A549 (cell line): ENCODE measurements at regions not wholly inside any gene's neighbourhood (a gene's known extent, or its start where the extent isn't known, plus 50 kb on each side); places are given as distances from the start of the nearest gene placed in this dataset.

ENCODE experiments used
- CBX8 ChIP-seq: fragments of 200-600 bp; sonication (generic); IDR thresholded peaks from 2 replicates; pipeline ENCODE4 v1.6.1; 2016
- CEBPB ChIP-seq, 2 experiments: fragments of >200 bp in 1 of 2; sonication (Bioruptor Twin) in 1 of 2; formaldehyde crosslinking in 1 of 2; IDR thresholded peaks; 2 replicates each; pipeline ENCODE4 v1.6.1; 2012 to 2016
- EHF ChIP-seq: fragments of 250-450 bp; sonication (Bioruptor Pico); IDR thresholded peaks from 2 replicates; pipeline ENCODE4 v1.5.0; 2020; ENCODE audit warnings: mild to moderate bottlenecking
- EP300 ChIP-seq, 2 experiments: fragments of >200 bp; sonication (Bioruptor Twin); formaldehyde crosslinking; IDR thresholded peaks; 2 replicates in 1 of 2; 3 replicates in 1 of 2; pipeline ENCODE4 v1.6.1; 2016 to 2017
- FOSB ChIP-seq: fragments of 250-450 bp; sonication (Bioruptor Pico); IDR thresholded peaks from 2 replicates; pipeline ENCODE4 v1.5.0; 2020; ENCODE audit warnings: mild to moderate bottlenecking, moderate library complexity
- HDAC2 ChIP-seq: fragments of 200-600 bp; sonication (generic); IDR thresholded peaks from 2 replicates; pipeline ENCODE4 v1.6.1; 2016
- KDM5A ChIP-seq: fragments of 200-600 bp; sonication (generic); IDR thresholded peaks from 2 replicates; pipeline ENCODE4 v1.6.1; 2016; ENCODE audit warnings: antibody characterized with exemption, mild to moderate bottlenecking
- NFE2L2 ChIP-seq: fragments of 150-350 bp; conservative IDR thresholded peaks from 2 replicates; pipeline ENCODE4 v1.6.1; 2014; ENCODE audit warnings: low read length
- NR3C1 ChIP-seq: fragments of >200 bp; sonication (Bioruptor Twin); formaldehyde crosslinking; IDR thresholded peaks from 3 replicates; pipeline ENCODE4 v1.6.1; 2017
- POLR2AphosphoS2 ChIP-seq: conservative IDR thresholded peaks from 2 replicates; pipeline ENCODE4 v1.6.1; 2012; ENCODE audit warnings: low read length, improper control_type of control experiment, inconsistent platforms
- RAD21 ChIP-seq, 2 experiments: fragments of >200 bp in 1 of 2; sonication (Bioruptor Twin) in 1 of 2; formaldehyde crosslinking in 1 of 2; IDR thresholded peaks in 1 of 2; conservative IDR thresholded peaks in 1 of 2; 2 replicates in 1 of 2; 3 replicates in 1 of 2; pipeline ENCODE4 v1.6.1; 2012 to 2018; ENCODE audit warnings: inconsistent platforms in 1 of 2
- RARB ChIP-seq: fragments of 250-450 bp; sonication (Bioruptor Pico); IDR thresholded peaks from 2 replicates; pipeline ENCODE4 v1.8.0; 2021; ENCODE audit warnings: mild to moderate bottlenecking, moderate library complexity
- TF ChIP-seq, protein P1 (sequence below): fragments of >200 bp; sonication (Bioruptor Twin); formaldehyde crosslinking; IDR thresholded peaks from 3 replicates; pipeline ENCODE4 v1.5.1; 2016
- TF ChIP-seq, protein P2 (sequence below): fragments of 200-600 bp; sonication (generic); IDR thresholded peaks from 2 replicates; pipeline ENCODE4 v1.6.1; 2016; ENCODE audit warnings: antibody characterized with exemption, mild to moderate bottlenecking, moderate library complexity

DNA sequence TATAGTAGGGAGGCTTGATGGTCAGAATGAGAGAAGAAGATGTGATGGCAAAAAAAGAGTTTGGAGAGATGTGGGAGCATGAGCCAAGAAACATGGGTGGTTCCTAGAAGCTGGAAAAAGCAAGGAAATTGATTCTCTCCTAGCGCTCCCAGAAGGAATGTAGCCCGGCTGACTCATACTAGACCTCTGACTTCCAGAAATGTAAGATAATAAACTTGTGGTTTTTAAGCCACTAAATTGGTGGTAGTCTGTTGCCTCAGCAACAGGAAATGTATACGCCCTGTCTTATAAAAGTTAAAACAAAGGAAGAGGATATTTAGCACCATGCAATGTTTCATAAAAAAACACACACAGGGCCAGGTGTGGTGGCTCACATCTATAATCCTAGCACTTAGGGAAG, 182.7 kb upstream of the PCDH7 start:
- TF ChIP-seq RAD21 (conservative IDR thresholded peaks at IDR 0.05 in 1 of 2, IDR thresholded peaks at IDR 0.05 in 1 of 2), result no peak
- TF ChIP-seq, protein P1, sequence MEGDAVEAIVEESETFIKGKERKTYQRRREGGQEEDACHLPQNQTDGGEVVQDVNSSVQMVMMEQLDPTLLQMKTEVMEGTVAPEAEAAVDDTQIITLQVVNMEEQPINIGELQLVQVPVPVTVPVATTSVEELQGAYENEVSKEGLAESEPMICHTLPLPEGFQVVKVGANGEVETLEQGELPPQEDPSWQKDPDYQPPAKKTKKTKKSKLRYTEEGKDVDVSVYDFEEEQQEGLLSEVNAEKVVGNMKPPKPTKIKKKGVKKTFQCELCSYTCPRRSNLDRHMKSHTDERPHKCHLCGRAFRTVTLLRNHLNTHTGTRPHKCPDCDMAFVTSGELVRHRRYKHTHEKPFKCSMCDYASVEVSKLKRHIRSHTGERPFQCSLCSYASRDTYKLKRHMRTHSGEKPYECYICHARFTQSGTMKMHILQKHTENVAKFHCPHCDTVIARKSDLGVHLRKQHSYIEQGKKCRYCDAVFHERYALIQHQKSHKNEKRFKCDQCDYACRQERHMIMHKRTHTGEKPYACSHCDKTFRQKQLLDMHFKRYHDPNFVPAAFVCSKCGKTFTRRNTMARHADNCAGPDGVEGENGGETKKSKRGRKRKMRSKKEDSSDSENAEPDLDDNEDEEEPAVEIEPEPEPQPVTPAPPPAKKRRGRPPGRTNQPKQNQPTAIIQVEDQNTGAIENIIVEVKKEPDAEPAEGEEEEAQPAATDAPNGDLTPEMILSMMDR, result no peak
- TF ChIP-seq KDM5A, result no peak
- TF ChIP-seq HDAC2, result no peak
- no peak for TF ChIP-seq POLR2AphosphoS2
- TF ChIP-seq EP300 (IDR thresholded peaks at IDR 0.05), result no peak
- no peak for TF ChIP-seq NFE2L2
- no peak for TF ChIP-seq NR3C1
- no peak for TF ChIP-seq FOSB (CRISPR knock-in tag)
- no peak for TF ChIP-seq CBX8
- TF ChIP-seq, protein P2, sequence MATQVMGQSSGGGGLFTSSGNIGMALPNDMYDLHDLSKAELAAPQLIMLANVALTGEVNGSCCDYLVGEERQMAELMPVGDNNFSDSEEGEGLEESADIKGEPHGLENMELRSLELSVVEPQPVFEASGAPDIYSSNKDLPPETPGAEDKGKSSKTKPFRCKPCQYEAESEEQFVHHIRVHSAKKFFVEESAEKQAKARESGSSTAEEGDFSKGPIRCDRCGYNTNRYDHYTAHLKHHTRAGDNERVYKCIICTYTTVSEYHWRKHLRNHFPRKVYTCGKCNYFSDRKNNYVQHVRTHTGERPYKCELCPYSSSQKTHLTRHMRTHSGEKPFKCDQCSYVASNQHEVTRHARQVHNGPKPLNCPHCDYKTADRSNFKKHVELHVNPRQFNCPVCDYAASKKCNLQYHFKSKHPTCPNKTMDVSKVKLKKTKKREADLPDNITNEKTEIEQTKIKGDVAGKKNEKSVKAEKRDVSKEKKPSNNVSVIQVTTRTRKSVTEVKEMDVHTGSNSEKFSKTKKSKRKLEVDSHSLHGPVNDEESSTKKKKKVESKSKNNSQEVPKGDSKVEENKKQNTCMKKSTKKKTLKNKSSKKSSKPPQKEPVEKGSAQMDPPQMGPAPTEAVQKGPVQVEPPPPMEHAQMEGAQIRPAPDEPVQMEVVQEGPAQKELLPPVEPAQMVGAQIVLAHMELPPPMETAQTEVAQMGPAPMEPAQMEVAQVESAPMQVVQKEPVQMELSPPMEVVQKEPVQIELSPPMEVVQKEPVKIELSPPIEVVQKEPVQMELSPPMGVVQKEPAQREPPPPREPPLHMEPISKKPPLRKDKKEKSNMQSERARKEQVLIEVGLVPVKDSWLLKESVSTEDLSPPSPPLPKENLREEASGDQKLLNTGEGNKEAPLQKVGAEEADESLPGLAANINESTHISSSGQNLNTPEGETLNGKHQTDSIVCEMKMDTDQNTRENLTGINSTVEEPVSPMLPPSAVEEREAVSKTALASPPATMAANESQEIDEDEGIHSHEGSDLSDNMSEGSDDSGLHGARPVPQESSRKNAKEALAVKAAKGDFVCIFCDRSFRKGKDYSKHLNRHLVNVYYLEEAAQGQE, result no peak
- TF ChIP-seq EHF (CRISPR knock-in tag), result no peak
- TF ChIP-seq CEBPB (IDR thresholded peaks at IDR 0.05), result no peak
- TF ChIP-seq RARB, result no peak
